Stimulated activated naive CD4-positive, alpha-beta T cell treated with Interleukin-2 at 50 U/mL for 16 hours (primary cell): ENCODE measurements at regions not wholly inside any gene's neighbourhood (a gene's known extent, or its start where the extent isn't known, plus 50 kb on each side); places are given as distances from the start of the nearest gene placed in this dataset.
A peak's percentile ranks its signal among the peaks of the same experiment; 100 is the strongest.

Source experiments
- DNase-seq: peaks from one replicate; lab custom pipeline; 2025; lab: John Stamatoyannopoulos, UW

- no peak for DNase-seq
These were observed 566.4 kb downstream of the ZEB2 start for GRCh38 chr2:143953451-143954030.

GRCh38 chr2:143952536-143952935, 567.4 kb downstream of the ZEB2 start:
- DNase-seq: no peak

- DNase-seq: no peak
These were observed 569.2 kb downstream of the ZEB2 start for GRCh38 chr2:143950704-143951103.

- no peak for DNase-seq
These were observed 570.6 kb downstream of the ZEB2 start for GRCh38 chr2:143949121-143949848.

- DNase-seq: no peak
These were observed 571.2 kb downstream of the ZEB2 start for GRCh38 chr2:143948710-143949109.

- DNase-seq: no peak
These were observed 573.2 kb downstream of the ZEB2 start for GRCh38 chr2:143946436-143947391.

GRCh38 chr2:143942486-143942885, 577.4 kb downstream of the ZEB2 start:
- DNase-seq: no peak

- no peak for DNase-seq
These were observed 579.2 kb downstream of the ZEB2 start for GRCh38 chr2:143940720-143941119.

- DNase-seq: no peak
These were observed 580.1 kb downstream of the ZEB2 start for GRCh38 chr2:143939626-143940330.

- DNase-seq: no peak
These were observed 582.1 kb downstream of the ZEB2 start for GRCh38 chr2:143937723-143938350.

GRCh38 chr2:143936848-143937722, 582.8 kb downstream of the ZEB2 start:
- peak; percentile 41 for DNase-seq

- no peak for DNase-seq
These were observed 583.4 kb downstream of the ZEB2 start for GRCh38 chr2:143936538-143936847.

GRCh38 chr2:143935482-143935752, 584.5 kb downstream of the ZEB2 start:
- DNase-seq: no peak

- no peak for DNase-seq
These were observed 585.1 kb downstream of the ZEB2 start for GRCh38 chr2:143934626-143935481.

GRCh38 chr2:143933946-143934569, 585.9 kb downstream of the ZEB2 start:
- no peak for DNase-seq

GRCh38 chr2:143930891-143931290, 589.0 kb downstream of the ZEB2 start:
- no peak for DNase-seq

- no peak for DNase-seq
These were observed 591.3 kb downstream of the ZEB2 start for GRCh38 chr2:143928613-143929012.

- DNase-seq: no peak
These were observed 591.7 kb downstream of the ZEB2 start for GRCh38 chr2:143928184-143928583.

- DNase-seq: no peak
These were observed 593.2 kb downstream of the ZEB2 start for GRCh38 chr2:143926736-143927135.
